Dermis blood vessel endothelial cell (primary cell): ENCODE measurements at regions not wholly inside any gene's neighbourhood (a gene's known extent, or its start where the extent isn't known, plus 50 kb on each side); places are given as distances from the start of the nearest gene placed in this dataset.

Experiments
- DNase-seq: peaks from one replicate; pipeline ENCODE4 v3.0.0; 2010

DNA sequence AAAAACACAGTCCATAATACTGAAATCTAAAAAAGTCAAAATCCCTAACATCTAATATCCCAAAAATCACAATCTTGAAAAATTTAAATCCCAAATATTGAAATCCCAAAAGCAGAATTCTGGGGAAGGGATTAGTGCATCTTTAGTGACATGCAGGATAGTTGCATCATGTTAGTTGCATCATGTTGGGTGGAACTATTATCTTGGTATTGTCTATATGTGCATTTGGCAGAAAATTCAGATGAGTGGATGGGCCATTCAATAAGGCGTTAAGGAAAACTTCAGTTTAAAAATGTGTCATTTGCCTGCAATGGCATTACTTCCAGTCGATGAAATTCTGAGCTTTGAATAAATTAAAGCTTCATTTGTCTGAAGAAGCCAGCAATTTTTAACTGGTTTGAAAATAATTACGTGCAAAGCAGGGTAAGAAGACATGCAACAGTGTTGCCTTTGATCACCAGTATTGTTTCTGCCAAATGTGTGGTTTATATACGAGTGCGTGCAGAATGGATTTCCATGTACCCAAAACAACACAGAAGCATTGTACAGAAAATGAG is 221.4 kb upstream of the NFE2L3 start:
- no peak for DNase-seq

GRCh38 chr7:25931156-25931555 is 220.8 kb upstream of the NFE2L3 start:
- DNase-seq: no peak

- DNase-seq: no peak
These were observed 218.1 kb upstream of the NFE2L3 start for GRCh38 chr7:25933921-25934320.

DNA sequence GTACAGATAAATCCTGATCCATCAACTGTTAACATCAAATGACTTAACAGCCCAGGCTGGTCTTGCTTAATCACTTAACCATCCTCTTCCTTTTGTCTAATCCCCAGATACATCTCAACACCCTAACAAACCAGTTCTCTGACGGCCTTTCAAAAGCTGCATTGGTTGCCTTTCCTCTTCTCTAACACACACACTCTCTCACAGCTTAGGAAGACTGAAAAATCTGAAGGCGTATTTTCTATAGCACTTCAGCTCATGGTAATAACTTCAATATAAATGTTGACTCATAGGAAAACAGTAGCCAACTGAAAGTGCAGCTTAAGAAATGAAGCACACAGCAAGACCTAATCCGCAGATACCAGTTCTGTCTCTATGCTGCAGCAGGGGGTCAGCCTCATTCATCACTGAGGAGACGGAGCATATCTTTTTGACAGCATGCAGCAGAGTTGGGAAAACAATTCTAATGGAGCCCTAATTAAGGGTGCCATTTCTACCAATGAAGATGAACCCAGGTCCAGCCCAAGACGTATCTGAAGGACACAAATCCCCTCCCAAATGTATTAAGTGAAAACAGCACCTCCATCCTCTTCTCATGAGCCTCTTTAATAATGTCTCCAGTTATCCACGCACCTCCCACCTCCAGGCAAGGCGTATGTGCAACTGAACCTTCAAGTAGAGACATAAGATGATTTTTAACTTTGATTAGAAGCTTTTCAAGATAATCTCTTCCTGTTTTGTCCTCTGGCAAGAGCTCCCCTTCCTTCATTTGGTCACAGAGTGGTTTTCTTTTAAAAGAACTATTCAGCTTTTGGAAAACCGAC is 211.7 kb upstream of the NFE2L3 start:
- DNase-seq: no peak

DNA sequence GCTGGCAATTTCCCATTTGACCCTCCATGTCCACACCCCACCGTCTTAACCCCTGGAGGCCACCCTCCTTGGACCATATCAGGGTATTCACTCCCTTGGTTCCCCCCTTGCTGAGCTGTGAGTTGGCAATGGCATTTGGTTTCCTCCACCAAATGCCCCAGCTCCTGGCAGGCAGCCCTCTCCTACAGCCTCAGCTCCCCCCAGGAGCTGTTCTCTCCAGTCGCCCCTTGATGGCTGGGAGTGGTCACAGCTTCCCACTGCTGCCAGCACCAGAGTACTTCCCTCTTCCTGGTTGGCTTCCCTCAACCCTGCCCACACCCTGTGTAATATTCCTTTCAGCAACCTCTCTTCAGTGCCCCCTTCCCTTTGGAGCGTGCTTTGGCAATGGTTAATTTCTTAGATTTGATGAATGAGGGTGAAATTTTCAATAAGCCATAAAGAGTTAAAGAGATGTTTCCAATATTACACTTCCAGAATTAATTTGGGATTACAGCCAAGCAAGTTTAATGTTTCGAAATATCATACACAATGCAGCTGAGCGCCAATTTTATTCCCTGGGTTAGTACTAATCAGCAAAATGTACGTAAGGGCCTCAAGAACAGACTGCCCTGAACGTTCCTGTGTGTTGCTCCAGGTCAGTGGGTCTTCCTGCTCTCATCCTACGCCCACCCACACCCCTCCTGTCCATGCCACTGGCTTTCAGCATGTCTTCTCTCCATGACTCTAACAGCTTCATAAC is 207.1 kb upstream of the NFE2L3 start:
- DNase-seq: no peak

GRCh38 chr7:25945608-25946007 is 206.4 kb upstream of the NFE2L3 start:
- no peak for DNase-seq

DNA sequence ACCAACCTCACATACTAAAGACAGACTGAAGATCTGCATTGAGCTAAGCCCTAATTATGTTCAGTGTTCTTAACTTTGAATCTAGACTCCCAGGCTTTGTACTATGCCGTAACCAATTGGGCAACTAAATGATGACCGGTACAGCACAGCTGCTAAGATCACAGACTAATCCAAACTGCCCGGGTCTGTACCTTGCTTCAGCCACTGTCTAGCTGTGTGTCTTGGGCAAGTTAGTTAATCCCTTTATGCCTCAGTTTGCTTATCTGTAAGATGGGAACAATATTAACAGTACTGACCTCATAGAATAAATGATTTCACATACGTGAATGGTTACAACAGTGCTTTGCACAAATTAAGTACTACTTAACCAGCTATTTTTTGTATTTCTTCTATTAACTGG is 205.8 kb upstream of the NFE2L3 start:
- DNase-seq: no peak

GRCh38 chr7:25947669-25948516 is 204.1 kb upstream of the NFE2L3 start:
- no peak for DNase-seq

GRCh38 chr7:25949736-25950487 is 202.1 kb upstream of the NFE2L3 start:
- DNase-seq: no peak

GRCh38 chr7:25950488-25951413 is 201.2 kb upstream of the NFE2L3 start:
- DNase-seq: peak; percentile 39

DNA sequence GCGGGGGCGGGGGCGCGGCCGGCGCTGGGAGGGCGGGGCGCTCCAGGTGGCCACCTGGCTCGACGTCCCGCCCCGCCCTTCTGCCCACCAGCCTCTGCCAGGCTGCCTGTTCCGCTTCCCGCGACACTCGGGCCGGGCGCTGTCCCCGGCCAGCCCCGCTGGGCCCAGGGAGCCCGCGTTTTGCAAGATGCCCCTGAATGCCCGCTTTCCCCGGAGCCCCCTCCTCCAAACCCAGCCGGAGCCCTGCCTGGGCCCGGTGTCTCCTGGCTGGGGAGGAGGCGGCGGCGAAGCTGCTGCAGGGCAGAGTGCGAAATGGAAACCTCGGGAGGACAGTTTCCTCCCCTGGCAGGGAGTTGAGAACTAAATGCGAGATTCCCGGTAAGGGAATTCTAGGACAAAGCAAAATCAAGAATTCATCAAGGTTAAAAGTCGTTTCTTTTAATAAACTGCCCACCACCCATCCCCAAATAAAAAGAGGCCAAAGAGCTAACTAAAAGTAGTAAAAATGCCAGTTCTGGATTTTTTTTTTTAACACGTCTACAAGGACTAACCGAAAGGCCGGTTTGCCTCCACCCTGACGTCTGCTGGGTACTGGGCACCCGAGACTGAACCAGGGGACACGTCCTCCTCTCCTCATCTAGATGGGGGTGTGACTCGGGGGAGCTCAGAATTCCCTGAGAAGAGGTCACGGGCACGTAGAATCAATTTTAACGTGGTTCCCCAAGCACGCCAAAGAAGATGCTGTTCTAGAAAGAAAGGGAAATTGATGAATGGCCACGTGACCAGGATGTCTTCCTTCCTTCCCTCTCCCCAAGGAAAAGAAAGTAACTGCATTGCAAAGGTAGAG is 200.4 kb upstream of the NFE2L3 start:
- no peak for DNase-seq

DNA sequence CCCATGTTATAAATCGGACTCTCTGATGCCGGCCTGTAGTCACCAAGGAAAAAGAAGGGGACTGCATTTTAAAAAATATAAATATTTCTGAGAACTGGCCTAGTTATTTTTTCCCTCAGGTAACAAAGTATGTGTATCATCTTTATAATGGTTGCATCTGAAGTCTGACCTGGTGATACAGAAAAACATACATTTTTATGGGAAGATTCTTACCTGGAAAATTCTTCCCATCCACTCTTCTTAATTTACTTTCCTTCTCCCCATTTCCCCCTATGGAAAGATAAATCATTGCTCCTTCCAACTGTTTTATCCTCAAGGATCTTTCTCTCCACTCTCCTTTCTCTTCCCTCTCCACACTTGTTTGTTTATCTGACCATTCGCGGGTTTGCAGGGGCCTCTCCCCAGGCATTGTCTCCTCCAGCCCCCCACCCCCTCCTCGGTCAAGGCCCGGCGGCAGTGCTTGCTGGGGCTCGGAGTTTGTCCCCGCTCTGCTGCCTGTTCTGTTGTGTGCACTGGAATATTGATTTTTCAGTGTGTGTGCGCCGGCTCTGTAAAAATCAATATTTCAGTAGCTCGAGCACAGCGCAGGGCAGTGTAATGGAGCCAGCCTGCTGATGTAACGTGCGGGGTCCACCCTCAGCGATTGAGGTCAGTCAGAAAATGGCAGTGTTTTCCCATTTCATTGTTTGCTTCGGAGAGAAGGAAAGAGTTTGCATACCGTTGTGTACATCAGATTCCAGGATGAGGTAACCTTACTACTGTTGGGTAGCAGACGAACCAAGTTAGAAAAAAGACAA is 199.5 kb upstream of the NFE2L3 start:
- no peak for DNase-seq

GRCh38 chr7:25953859-25954258 is 198.1 kb upstream of the NFE2L3 start:
- no peak for DNase-seq

GRCh38 chr7:25954395-25954794 is 197.6 kb upstream of the NFE2L3 start:
- DNase-seq: no peak

DNA sequence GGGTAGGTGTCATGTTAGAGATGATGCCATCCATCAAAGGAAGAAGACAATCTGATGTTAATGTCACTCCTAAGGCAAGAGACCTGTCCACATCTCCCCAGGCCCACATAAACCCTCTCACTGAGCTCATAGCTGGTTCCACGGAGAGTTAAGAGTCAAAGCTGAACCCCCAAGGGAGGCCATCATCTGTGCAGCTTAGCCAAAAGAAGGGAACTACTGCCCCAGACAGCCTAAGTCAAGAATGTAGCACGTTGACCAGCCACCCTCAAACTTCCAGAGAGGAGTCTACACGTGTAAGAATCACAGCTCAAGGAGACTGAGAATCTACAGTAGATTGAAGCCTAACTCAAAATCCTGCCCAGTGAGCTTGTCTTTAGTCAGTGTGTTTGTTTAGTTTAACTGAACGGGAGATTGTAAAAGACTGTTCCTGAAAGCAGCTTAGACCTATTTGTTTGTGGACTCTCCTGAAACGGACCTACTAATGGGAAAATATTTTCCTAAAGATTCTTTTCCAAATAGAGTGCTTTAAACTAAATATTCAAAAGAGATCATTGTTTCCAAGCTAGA is 192.7 kb upstream of the NFE2L3 start:
- DNase-seq: no peak

DNA sequence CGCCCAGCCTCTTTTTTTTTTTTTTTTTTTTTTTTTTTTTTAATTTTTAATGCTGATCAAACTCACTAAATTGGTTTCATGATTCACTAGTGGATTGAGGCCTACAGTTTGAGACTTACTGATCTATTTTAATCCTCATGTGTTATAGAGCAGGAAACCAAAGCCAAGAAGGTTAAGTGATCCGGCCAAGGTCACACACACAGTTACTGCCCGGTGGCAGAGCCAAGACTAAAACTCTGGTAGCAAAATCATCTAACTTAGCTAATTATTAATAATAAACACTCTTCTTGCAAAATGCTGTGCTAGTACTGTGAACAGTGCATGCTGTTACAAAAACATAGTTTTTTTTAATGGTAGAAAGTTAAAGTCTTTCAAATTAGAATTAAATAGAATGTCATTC is 188.3 kb upstream of the NFE2L3 start:
- no peak for DNase-seq

DNA sequence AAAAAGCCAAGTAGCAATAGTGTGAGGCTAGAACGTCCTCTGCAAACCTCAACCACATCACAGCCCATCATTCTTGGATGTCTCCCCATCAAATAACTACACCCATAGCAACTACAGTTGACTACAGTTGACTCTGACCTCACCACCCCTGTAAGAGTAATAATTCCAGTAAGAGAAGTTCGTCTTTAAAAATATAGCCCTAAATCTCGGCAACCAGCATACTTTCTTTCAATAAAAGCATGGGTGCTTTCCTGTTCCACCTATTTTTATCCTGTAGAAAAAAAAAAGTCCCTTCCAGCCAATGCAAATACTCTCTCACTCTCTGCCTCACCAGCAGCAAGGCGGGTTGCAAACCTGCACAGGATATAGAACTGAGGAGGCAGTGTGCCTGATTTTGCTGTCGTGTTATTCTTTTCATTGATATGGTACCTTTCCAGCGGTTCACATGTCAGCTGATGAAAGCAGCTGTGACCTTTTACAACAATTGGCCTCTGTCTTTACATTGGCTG is 187.5 kb upstream of the NFE2L3 start:
- DNase-seq: no peak

- DNase-seq: peak; percentile 17
These were observed 186.4 kb upstream of the NFE2L3 start for GRCh38 chr7:25965405-25966123.
